SK-N-SH treated with all-trans-retinoic acid at 6 μM for 48 hours (cell line): ENCODE measurements at regions not wholly inside any gene's neighbourhood (a gene's known extent, or its start where the extent isn't known, plus 50 kb on each side); places are given as distances from the start of the nearest gene placed in this dataset.

ENCODE experiments used
- ATAC-seq: fragments of 200-7000 bp; cut with Tn5 transposase; 3 replicates; pipeline ENCODE4 v1.9.1; 2020; ENCODE audit warnings: mild to moderate bottlenecking, moderate library complexity
- ARNTL ChIP-seq: fragments of 450-650 bp; formaldehyde crosslinking; IDR thresholded peaks from 2 replicates; pipeline ENCODE4 v1.5.0; 2020; ENCODE audit warnings: low read depth, mild to moderate bottlenecking, moderate library complexity, borderline replicate concordance
- BACH2 ChIP-seq: fragments of 250-450 bp; sonication (Bioruptor Pico); IDR thresholded peaks from 2 replicates; pipeline ENCODE4 v1.9.0; 2021; ENCODE audit warnings: mild to moderate bottlenecking, borderline replicate concordance
- CREB5 ChIP-seq: fragments of 250-450 bp; sonication (Bioruptor Pico); IDR thresholded peaks from 2 replicates; pipeline ENCODE4 v1.5.1; 2020; ENCODE audit warnings: low read depth, mild to moderate bottlenecking, moderate library complexity
- CSDC2 ChIP-seq: fragments of 250-450 bp; sonication (Bioruptor Pico); IDR thresholded peaks from 2 replicates; pipeline ENCODE4 v1.5.0; 2020; ENCODE audit warnings: mild to moderate bottlenecking, moderate library complexity
- CSRNP3 ChIP-seq: fragments of 250-450 bp; sonication (Bioruptor Pico); IDR thresholded peaks from 2 replicates; pipeline ENCODE4 v1.5.1; 2021; ENCODE audit warnings: mild to moderate bottlenecking, moderate library complexity
- ESRRG ChIP-seq: fragments of 250-450 bp; sonication (Bioruptor Pico); IDR thresholded peaks from 2 replicates; pipeline ENCODE4 v1.6.1; 2021; ENCODE audit warnings: mild to moderate bottlenecking
- GLIS3 ChIP-seq: fragments of 250-450 bp; sonication (Bioruptor Pico); IDR thresholded peaks from 2 replicates; pipeline ENCODE4 v1.5.0; 2020; ENCODE audit warnings: mild to moderate bottlenecking, moderate library complexity
- ISL1 ChIP-seq: fragments of 250-450 bp; sonication (Bioruptor Pico); IDR thresholded peaks from 2 replicates; pipeline ENCODE4 v2.1.2; 2022; ENCODE audit warnings: mild to moderate bottlenecking, moderate library complexity
- OSR1 ChIP-seq: fragments of 250-450 bp; sonication (Bioruptor Pico); IDR thresholded peaks from 2 replicates; pipeline ENCODE4 v1.8.0; 2022; ENCODE audit warnings: moderate library complexity, mild to moderate bottlenecking, inconsistent platforms
- PATZ1 ChIP-seq: fragments of 250-450 bp; sonication (Bioruptor Pico); IDR thresholded peaks from 2 replicates; pipeline ENCODE4 v1.8.0; 2020; ENCODE audit warnings: mild to moderate bottlenecking, moderate library complexity, borderline replicate concordance
- POU6F1 ChIP-seq: fragments of 250-450 bp; sonication (Bioruptor Pico); IDR thresholded peaks from 2 replicates; pipeline ENCODE4 v1.8.0; 2021; ENCODE audit warnings: low read depth, mild to moderate bottlenecking, moderate library complexity, borderline replicate concordance
- RARB ChIP-seq: fragments of 250-450 bp; sonication (Bioruptor Pico); IDR thresholded peaks from 2 replicates; pipeline ENCODE4 v1.8.0; 2021; ENCODE audit warnings: mild to moderate bottlenecking, moderate library complexity
- SNAI2 ChIP-seq: fragments of 250-450 bp; sonication (Bioruptor Pico); IDR thresholded peaks from 2 replicates; pipeline ENCODE4 v1.5.0; 2020; ENCODE audit warnings: mild to moderate bottlenecking, moderate library complexity
- TCF4 ChIP-seq: fragments of 250-450 bp; sonication (Bioruptor Pico); IDR thresholded peaks from 2 replicates; pipeline ENCODE4 v1.8.0; 2021; ENCODE audit warnings: mild to moderate bottlenecking, moderate library complexity, borderline replicate concordance
- TOX ChIP-seq: fragments of 250-450 bp; sonication (Bioruptor Pico); IDR thresholded peaks from 2 replicates; pipeline ENCODE4 v1.8.0; 2021; ENCODE audit warnings: mild to moderate bottlenecking, moderate library complexity, borderline replicate concordance
- ZC3H10 ChIP-seq: fragments of 250-450 bp; sonication (Bioruptor Pico); IDR thresholded peaks from 2 replicates; pipeline ENCODE4 v1.5.1; 2021; ENCODE audit warnings: mild to moderate bottlenecking, moderate library complexity
- ZFP3 ChIP-seq: fragments of 250-450 bp; sonication (Bioruptor Pico); IDR thresholded peaks from 2 replicates; pipeline ENCODE4 v1.5.0; 2020; ENCODE audit warnings: mild to moderate bottlenecking, moderate library complexity
- ZNF565 ChIP-seq: fragments of 450-650 bp; formaldehyde crosslinking; conservative IDR thresholded peaks from 2 replicates; pipeline ENCODE4 v1.5.0; 2020; ENCODE audit warnings: low read depth, mild to moderate bottlenecking, moderate library complexity
- ZNF70 ChIP-seq: fragments of 450-650 bp; formaldehyde crosslinking; IDR thresholded peaks from 2 replicates; pipeline ENCODE4 v1.5.0; 2020; ENCODE audit warnings: mild to moderate bottlenecking, moderate library complexity

- TF ChIP-seq ESRRG (CRISPR knock-in tag) (no peak), ISL1 (CRISPR knock-in tag) (no peak), CSRNP3 (CRISPR knock-in tag) (no peak), PATZ1 (CRISPR knock-in tag) (no peak), GLIS3 (CRISPR knock-in tag) (no peak), ARNTL (CRISPR knock-in tag) (no peak), CSDC2 (CRISPR knock-in tag) (no peak)
- no peak for ATAC-seq
Observed at GRCh38 chr14:101492716-101493115, 68.6 kb upstream of the DIO3 start.

GRCh38 chr14:101494826-101495225, 66.5 kb upstream of the DIO3 start:
- no peak for TF ChIP-seq POU6F1 (CRISPR knock-in tag)
- no peak for TF ChIP-seq BACH2
- no peak for TF ChIP-seq ZFP3 (CRISPR knock-in tag)
- TF ChIP-seq PATZ1 (CRISPR knock-in tag): no peak
- TF ChIP-seq SNAI2: no peak
- TF ChIP-seq ZNF565 (CRISPR knock-in tag): no peak
- no peak for TF ChIP-seq CSDC2 (CRISPR knock-in tag)
- TF ChIP-seq CREB5 (CRISPR knock-in tag): no peak
- TF ChIP-seq TOX (CRISPR knock-in tag): no peak
- TF ChIP-seq ARNTL (CRISPR knock-in tag): no peak
- ATAC-seq: no peak

GRCh38 chr14:101495284-101495683, 66.0 kb upstream of the DIO3 start:
- no peak for TF ChIP-seq OSR1 (CRISPR knock-in tag)
- TF ChIP-seq ZC3H10 (CRISPR knock-in tag): no peak
- TF ChIP-seq GLIS3 (CRISPR knock-in tag): no peak
- no peak for TF ChIP-seq TCF4 (CRISPR knock-in tag)
- TF ChIP-seq ZFP3 (CRISPR knock-in tag): no peak
- no peak for TF ChIP-seq RARB (CRISPR knock-in tag)
- TF ChIP-seq ZNF565 (CRISPR knock-in tag): no peak
- TF ChIP-seq SNAI2: no peak
- TF ChIP-seq ESRRG (CRISPR knock-in tag): no peak
- TF ChIP-seq CREB5 (CRISPR knock-in tag): no peak
- no peak for TF ChIP-seq ZNF70
- TF ChIP-seq PATZ1 (CRISPR knock-in tag): no peak
- TF ChIP-seq TOX (CRISPR knock-in tag): no peak
- no peak for ATAC-seq
